AG04450 (cell line): ENCODE measurements at regions not wholly inside any gene's neighbourhood (a gene's known extent, or its start where the extent isn't known, plus 50 kb on each side); places are given as distances from the start of the nearest gene placed in this dataset.

Experiments used
- CTCF ChIA-PET: fragments of 300-600, 350-600 bp; formaldehyde crosslinking; extraction: SDS; loops from one replicate; lab custom pipeline; 2022; ENCODE audit warnings: antibody characterized with exemption, inconsistent platforms; lab: Charles Lee
- POLR2A ChIA-PET: fragments of 350-600 bp; formaldehyde crosslinking; extraction: SDS; loops from one replicate; lab custom pipeline; 2021; ENCODE audit warnings: antibody characterized with exemption, inconsistent platforms; lab: Yijun Ruan, JAX
- DNase-seq: peaks from one replicate; pipeline ENCODE4 v3.0.0-alpha.2; 2011; ENCODE audit warnings: low read depth, low spot score
- H3K27ac ChIP-seq: one replicate; pipeline ENCODE4 v1.5.1; 2012; ENCODE audit warnings: low read depth, low read length, control low read depth
- H3K27me3 ChIP-seq: one replicate; pipeline ENCODE4 v1.6.0; 2012; ENCODE audit warnings: low read length; ENCODE audit not compliant: control insufficient read depth, insufficient read depth
- H3K4me3 ChIP-seq: 2 replicates; pipeline ENCODE4 v1.5.1; 2011; ENCODE audit warnings: mild to moderate bottlenecking, low read depth, low read length, control low read depth
- H3K9me3 ChIP-seq: 2 replicates; pipeline ENCODE4 v1.5.1; 2012; ENCODE audit warnings: low read length; ENCODE audit not compliant: control insufficient read depth, insufficient read depth
- TF ChIP-seq, protein P1 (sequence below): IDR thresholded peaks from 2 replicates; pipeline ENCODE4 v1.5.1; 2011; ENCODE audit warnings: low read depth, low read length, control low read depth, inconsistent platforms

GRCh38 chr16:54564841-54565240 is 278.3 kb upstream of the IRX3 start:
- Histone ChIP-seq H3K27me3 (no peaks in the 10 kb centered on the region), H3K27ac (no peak overlapping the region), H3K4me3 (no peak overlapping the region), H3K9me3 (peaks cover 2% of the 10 kb centered on the region)
- POLR2A ChIA-PET: no interaction called here
- TF ChIP-seq, protein P1, sequence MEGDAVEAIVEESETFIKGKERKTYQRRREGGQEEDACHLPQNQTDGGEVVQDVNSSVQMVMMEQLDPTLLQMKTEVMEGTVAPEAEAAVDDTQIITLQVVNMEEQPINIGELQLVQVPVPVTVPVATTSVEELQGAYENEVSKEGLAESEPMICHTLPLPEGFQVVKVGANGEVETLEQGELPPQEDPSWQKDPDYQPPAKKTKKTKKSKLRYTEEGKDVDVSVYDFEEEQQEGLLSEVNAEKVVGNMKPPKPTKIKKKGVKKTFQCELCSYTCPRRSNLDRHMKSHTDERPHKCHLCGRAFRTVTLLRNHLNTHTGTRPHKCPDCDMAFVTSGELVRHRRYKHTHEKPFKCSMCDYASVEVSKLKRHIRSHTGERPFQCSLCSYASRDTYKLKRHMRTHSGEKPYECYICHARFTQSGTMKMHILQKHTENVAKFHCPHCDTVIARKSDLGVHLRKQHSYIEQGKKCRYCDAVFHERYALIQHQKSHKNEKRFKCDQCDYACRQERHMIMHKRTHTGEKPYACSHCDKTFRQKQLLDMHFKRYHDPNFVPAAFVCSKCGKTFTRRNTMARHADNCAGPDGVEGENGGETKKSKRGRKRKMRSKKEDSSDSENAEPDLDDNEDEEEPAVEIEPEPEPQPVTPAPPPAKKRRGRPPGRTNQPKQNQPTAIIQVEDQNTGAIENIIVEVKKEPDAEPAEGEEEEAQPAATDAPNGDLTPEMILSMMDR: no peak
- DNase-seq: no peak
- CTCF ChIA-PET: interaction anchor here (0.6 kb wide), 1 partner anchor 812 kb away, joined by 7 read pairs; no protein-coding TSS in a partner anchor

DNA sequence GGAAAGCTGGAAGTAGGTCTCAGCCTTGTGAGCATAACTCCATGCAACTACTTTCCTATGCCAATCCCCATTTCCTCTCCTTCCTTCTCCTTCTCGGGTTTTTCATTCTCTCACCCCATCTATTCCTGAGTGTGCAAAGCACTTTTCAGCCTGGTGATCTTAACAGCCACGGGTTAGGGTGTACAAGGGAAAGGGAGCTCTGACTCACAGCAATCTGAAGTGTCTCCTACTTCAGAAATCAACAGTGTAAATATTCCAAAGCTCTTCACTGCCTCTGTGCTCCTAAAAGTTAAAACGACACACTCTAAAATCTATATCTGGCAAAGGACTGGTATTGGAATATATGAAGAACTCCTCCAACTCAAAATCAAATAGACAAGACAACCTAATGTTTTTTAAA is 268.0 kb upstream of the IRX3 start:
- Histone ChIP-seq H3K27me3 (no peaks in the 10 kb centered on the region), H3K4me3 (no peak overlapping the region), H3K9me3 (no peaks in the 10 kb centered on the region; the same call in 1 of the 2 replicates), H3K27ac (no peak overlapping the region)
- ChIA-PET POLR2A (no interaction called here), CTCF (no interaction called here)
- TF ChIP-seq, protein P1: no peak
- no peak for DNase-seq

DNA sequence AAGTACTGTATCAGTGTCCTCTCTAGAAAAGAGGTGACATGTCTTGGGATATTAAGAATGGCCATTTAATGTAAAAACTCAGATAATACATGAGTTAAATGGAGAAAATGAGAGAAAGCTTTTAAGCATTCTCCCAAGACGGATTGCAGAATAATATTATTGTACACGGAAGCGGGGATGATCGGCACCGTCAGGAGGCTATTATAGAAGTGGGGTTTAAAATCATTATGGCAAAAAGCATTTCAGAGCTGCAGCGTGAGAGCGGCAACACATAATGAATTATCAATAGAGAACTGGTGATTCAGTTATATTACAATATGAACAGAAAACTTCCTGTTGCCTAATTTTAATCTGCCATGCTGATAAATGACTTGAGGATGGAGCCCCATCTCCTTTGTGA is 261.7 kb upstream of the IRX3 start:
- POLR2A ChIA-PET: no interaction called here
- DNase-seq: no peak
- Histone ChIP-seq H3K4me3 (no peak overlapping the region), H3K9me3 (no peaks in the 10 kb centered on the region), H3K27me3 (no peaks in the 10 kb centered on the region), H3K27ac (no peak overlapping the region)
- TF ChIP-seq, protein P1: no peak
- CTCF ChIA-PET: no interaction called here

- POLR2A ChIA-PET: no interaction called here
- H3K27me3 ChIP-seq: no peaks in the 10 kb centered on the region
- no peak overlapping the region for H3K27ac ChIP-seq
- CTCF ChIA-PET: no interaction called here
- TF ChIP-seq, protein P1: no peak
- H3K9me3 ChIP-seq: no peaks in the 10 kb centered on the region
- no peak overlapping the region for H3K4me3 ChIP-seq
- DNase-seq: no peak
Measured at GRCh38 chr16:54547052-54547451, 260.5 kb upstream of the IRX3 start.

DNA sequence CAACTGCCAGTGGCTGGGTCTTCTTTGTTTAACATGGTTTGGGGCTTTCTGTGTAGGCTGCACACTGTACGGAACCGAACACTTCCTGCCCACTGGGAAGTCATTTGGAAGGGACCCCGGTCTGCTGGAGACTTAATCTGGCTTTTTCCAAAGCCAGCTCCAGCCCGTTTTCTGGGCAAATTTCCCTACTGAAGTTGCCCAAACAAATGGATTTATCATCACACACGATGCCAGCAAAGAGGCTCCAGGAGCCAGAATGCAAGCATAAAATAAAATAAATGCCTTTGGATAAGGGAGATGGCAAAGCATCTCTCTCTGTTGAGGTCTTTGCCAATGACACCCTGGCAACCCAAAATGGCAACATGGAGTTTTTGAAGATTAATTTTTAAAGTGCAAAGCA is 259.9 kb upstream of the IRX3 start:
- Histone ChIP-seq H3K4me3 (no peak overlapping the region), H3K27me3 (no peaks in the 10 kb centered on the region), H3K27ac (no peak overlapping the region), H3K9me3 (no peaks in the 10 kb centered on the region)
- POLR2A ChIA-PET: no interaction called here
- TF ChIP-seq, protein P1: no peak
- CTCF ChIA-PET: no interaction called here
- no peak for DNase-seq
